HFFc6 (cell line): ENCODE measurements at regions not wholly inside any gene's neighbourhood (a gene's known extent, or its start where the extent isn't known, plus 50 kb on each side); places are given as distances from the start of the nearest gene placed in this dataset.

ENCODE experiments used
- DNase-seq: peaks from one replicate; pipeline ENCODE4 v3.0.0-alpha.2; 2018
- H3K27ac Mint-ChIP-seq: 2 replicates; pipeline ENCODE4 v1.8.0; 2020; ENCODE audit warnings: mild to moderate bottlenecking, mixed read lengths
- H3K27me3 Mint-ChIP-seq: 2 replicates; pipeline ENCODE4 v1.8.0; 2021; ENCODE audit warnings: mild to moderate bottlenecking, moderate library complexity, mixed read lengths; ENCODE audit not compliant: insufficient read depth
- H3K36me3 Mint-ChIP-seq: 2 replicates; pipeline ENCODE4 v1.8.0; 2021; ENCODE audit warnings: low read depth, mixed read lengths
- H3K4me1 Mint-ChIP-seq: 2 replicates; pipeline ENCODE4 v1.8.0; 2020; ENCODE audit warnings: low read depth, mixed read lengths
- H3K4me3 Mint-ChIP-seq: 2 replicates; pipeline ENCODE4 v1.8.0; 2020; ENCODE audit warnings: mild to moderate bottlenecking, moderate library complexity, mixed read lengths
- H3K9me3 Mint-ChIP-seq: 2 replicates; pipeline ENCODE4 v1.8.0; 2020; ENCODE audit warnings: mild to moderate bottlenecking, mixed read lengths
- TF ChIP-seq, protein P1 (sequence below): fragments of 200-600 bp; sonication (generic); IDR thresholded peaks from 2 replicates; pipeline ENCODE4 v1.5.0; 2021; ENCODE audit warnings: antibody characterized with exemption, mild to moderate bottlenecking

- Mint-ChIP-seq H3K27me3 (peaks cover 15% of the 10 kb centered on the region), H3K36me3 (no peaks in the 10 kb centered on the region), H3K9me3 (no peaks in the 10 kb centered on the region), H3K4me1 (peaks cover 6% of the 10 kb centered on the region; the same call in 1 of the 2 replicates), H3K27ac (no peak overlapping the region), H3K4me3 (no peak overlapping the region)
- TF ChIP-seq, protein P1, sequence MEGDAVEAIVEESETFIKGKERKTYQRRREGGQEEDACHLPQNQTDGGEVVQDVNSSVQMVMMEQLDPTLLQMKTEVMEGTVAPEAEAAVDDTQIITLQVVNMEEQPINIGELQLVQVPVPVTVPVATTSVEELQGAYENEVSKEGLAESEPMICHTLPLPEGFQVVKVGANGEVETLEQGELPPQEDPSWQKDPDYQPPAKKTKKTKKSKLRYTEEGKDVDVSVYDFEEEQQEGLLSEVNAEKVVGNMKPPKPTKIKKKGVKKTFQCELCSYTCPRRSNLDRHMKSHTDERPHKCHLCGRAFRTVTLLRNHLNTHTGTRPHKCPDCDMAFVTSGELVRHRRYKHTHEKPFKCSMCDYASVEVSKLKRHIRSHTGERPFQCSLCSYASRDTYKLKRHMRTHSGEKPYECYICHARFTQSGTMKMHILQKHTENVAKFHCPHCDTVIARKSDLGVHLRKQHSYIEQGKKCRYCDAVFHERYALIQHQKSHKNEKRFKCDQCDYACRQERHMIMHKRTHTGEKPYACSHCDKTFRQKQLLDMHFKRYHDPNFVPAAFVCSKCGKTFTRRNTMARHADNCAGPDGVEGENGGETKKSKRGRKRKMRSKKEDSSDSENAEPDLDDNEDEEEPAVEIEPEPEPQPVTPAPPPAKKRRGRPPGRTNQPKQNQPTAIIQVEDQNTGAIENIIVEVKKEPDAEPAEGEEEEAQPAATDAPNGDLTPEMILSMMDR, result no peak
- DNase-seq, result no peak
Observed at GRCh38 chr4:147137280-147137679, 191.6 kb upstream of the TTC29 start.

DNA sequence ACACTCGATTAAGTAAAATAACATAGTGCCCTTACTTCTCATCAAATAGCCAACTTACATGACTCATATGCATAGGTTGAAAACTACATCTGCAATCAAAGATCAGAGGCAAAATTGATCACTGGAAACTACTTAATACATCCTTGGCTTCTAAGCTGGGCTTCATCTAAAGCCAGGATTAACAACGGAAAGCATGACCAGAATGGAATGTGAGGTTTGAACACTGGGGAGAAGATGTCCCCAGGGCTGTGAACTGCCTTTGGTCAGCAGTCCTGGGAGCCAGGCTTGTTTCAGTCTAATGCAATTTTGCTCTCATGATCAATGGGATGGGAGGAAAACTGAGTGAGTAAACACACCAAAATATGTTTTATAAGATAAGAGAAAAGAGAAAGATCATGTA lies 192.5 kb upstream of the TTC29 start:
- H3K27me3 Mint-ChIP-seq, result peaks cover 15% of the 10 kb centered on the region
- peaks cover 6% of the 10 kb centered on the region; the same call in 1 of the 2 replicates for H3K4me1 Mint-ChIP-seq
- no peak overlapping the region for H3K27ac Mint-ChIP-seq
- H3K9me3 Mint-ChIP-seq, result no peaks in the 10 kb centered on the region
- DNase-seq, result peak; percentile 17
- no peaks in the 10 kb centered on the region for H3K36me3 Mint-ChIP-seq
- no peak overlapping the region for H3K4me3 Mint-ChIP-seq
- TF ChIP-seq, protein P1, result no peak

DNA sequence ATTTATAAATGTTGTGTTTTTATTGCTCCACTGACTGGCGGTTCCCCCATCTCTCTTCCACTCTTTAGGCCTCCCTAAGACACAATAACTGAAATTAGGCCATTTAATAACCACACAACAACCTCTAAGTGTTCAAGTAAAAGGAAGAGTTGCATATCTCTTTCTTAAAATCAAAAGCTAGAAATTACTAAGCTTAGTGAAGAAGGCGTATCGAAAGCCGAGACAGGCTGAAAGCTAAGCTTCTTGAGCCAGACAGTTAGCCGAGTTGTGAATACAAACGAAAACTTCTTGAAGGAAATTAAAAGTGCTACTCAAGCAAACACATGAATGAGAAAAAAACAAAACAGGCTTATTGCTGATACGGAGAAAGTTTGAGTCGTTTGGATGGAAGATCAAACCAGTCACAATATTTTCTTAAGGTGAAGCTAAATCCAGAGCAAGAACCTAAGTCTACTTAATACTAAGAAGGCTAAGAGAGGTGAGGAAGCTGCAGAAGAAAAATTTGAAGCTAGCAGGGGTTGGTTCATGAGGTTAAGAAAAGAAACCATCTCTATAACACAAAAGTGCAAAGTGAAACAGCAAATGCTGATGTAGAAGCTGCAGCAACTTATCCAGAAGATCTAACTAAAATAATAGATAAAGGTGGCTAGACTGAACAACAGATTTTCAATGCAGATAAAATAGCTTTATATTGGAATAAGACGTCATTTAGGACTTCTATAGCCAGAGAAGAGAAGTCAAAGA lies 194.0 kb upstream of the TTC29 start:
- no peak overlapping the region for H3K27ac Mint-ChIP-seq
- H3K36me3 Mint-ChIP-seq, result no peaks in the 10 kb centered on the region
- peaks cover 13% of the 10 kb centered on the region for H3K27me3 Mint-ChIP-seq
- no peak for DNase-seq
- TF ChIP-seq, protein P1, result no peak
- H3K9me3 Mint-ChIP-seq, result no peaks in the 10 kb centered on the region
- peaks cover 6% of the 10 kb centered on the region; the same call in 1 of the 2 replicates for H3K4me1 Mint-ChIP-seq
- no peak overlapping the region for H3K4me3 Mint-ChIP-seq

DNA sequence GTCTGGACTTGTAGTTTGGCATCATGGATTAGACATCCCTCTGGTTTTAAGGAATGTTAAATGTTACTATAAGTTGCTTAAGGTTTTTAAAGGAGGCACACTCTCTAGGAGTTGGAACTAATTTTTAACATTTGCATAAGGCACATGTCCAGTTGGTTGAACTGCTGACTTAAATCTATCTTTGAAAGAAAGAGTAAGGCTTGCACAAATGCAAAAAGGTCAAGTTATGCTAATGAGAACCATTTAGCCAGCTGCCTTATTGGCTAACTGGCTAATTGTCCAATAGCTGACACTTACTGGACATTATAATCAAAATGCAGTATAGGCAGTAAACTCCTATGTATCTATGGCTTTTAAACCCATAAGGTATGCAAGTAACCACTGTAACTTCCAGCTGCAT lies 206.1 kb upstream of the TTC29 start:
- H3K27me3 Mint-ChIP-seq, result peaks cover 1% of the 10 kb centered on the region
- no peaks in the 10 kb centered on the region for H3K9me3 Mint-ChIP-seq
- DNase-seq, result no peak
- H3K36me3 Mint-ChIP-seq, result no peaks in the 10 kb centered on the region
- TF ChIP-seq, protein P1, result no peak
- no peak overlapping the region for H3K27ac Mint-ChIP-seq
- no peak overlapping the region for H3K4me3 Mint-ChIP-seq
- no peaks in the 10 kb centered on the region for H3K4me1 Mint-ChIP-seq

GRCh38 chr4:147157860-147158701 lies 212.4 kb upstream of the TTC29 start:
- H3K9me3 Mint-ChIP-seq, result no peaks in the 10 kb centered on the region
- no peak overlapping the region for H3K27ac Mint-ChIP-seq
- no peaks in the 10 kb centered on the region for H3K36me3 Mint-ChIP-seq
- no peak for DNase-seq
- TF ChIP-seq, protein P1, result 0 out of 2 replicates have a peak, but pooled peaks have one; percentile 8
- no peaks in the 10 kb centered on the region for H3K27me3 Mint-ChIP-seq
- H3K4me3 Mint-ChIP-seq, result peak overlapping the region; percentile 85
- H3K4me1 Mint-ChIP-seq, result peaks cover 10% of the 10 kb centered on the region
